ENCODE measurements at regions not wholly inside any gene's neighbourhood (a gene's known extent, or its start where the extent isn't known, plus 50 kb on each side); places are given as distances from the start of the nearest gene placed in this dataset.
"Not testable (repeated sequence)": the region's sequence is repeated elsewhere in the genome, so short reads cannot be mapped to it uniquely, and the experiment has no call there.

- not testable (repeated sequence) for H3K9me3 Mint-ChIP-seq; H3K27me3 Mint-ChIP-seq; H3K36me3 Mint-ChIP-seq (ENCODE audit: low read depth); H3K4me1 Mint-ChIP-seq; ATAC-seq; DNase-seq
- H3K4me3 Mint-ChIP-seq, result peak overlapping the region; percentile 98
- peak overlapping the region; percentile 98 for H3K27ac Mint-ChIP-seq
Observed at GRCh38 chr12:9284724-9285123, 76.5 kb upstream of the PZP start.

DNA sequence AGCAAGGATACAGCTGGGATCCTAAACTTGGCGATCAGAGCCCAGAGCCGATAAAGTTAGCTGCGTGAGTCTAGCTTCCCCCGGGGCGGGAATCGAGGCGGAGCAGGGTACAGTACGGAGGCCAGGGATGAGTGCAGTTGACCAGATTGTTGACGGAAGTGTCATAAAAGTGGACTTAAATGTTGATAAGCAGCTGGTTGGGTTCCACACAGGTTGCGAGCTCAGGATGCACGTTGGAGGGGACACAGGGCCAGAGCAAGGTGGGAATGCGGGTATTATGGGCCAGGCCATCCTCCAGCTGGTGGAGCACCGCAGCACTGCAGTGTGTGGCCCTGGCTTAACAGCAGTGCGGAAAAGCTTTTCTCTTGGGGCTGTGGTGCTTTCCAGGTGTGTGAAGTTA is 76.0 kb upstream of the PZP start:
- H3K36me3 Mint-ChIP-seq (ENCODE audit: low read depth); H3K4me1 Mint-ChIP-seq; H3K9me3 Mint-ChIP-seq; H3K27me3 Mint-ChIP-seq: not testable (repeated sequence)
- Mint-ChIP-seq H3K27ac (peak overlapping the region; percentile 98), H3K4me3 (peak overlapping the region; percentile 98)
- DNase-seq (peak; percentile 40), ATAC-seq (peak; percentile 56)

- ATAC-seq (peak; percentile 98), DNase-seq (peak; percentile 87)
- not testable (repeated sequence) for H3K36me3 Mint-ChIP-seq (ENCODE audit: low read depth); H3K9me3 Mint-ChIP-seq; H3K27me3 Mint-ChIP-seq; H3K4me1 Mint-ChIP-seq
- Mint-ChIP-seq H3K4me3 (peak overlapping the region; percentile 98), H3K27ac (peak overlapping the region; percentile 98)
Observed at GRCh38 chr12:9283346-9284095, 75.3 kb upstream of the PZP start.

DNA sequence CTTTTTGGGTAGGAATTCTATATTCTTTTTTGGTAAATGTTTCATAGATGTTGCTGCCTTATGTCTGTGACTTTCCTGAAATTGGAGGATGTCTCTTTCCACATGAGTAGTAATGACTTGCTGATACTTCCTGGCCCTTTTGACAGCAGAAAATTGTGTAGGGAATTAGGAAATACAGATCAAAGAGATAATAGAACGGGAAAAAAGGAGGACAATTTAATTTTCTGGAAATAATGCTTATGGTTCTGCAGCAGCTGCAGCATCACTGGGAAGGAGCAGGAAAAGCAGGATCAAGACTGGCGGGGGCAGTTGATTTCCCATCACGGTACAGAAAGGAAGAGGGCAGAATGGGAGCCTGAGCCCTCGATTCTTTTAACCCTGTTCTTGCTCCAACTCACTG is 68.8 kb upstream of the PZP start:
- Mint-ChIP-seq H3K9me3 (no peaks in the 10 kb centered on the region), H3K4me1 (no peaks in the 10 kb centered on the region), H3K27me3 (peaks cover 13% of the 10 kb centered on the region), H3K36me3 (ENCODE audit: low read depth) (no peaks in the 10 kb centered on the region), H3K27ac (no peak overlapping the region), H3K4me3 (no peak overlapping the region)
- no peak for ATAC-seq
- DNase-seq, result no peak

DNA sequence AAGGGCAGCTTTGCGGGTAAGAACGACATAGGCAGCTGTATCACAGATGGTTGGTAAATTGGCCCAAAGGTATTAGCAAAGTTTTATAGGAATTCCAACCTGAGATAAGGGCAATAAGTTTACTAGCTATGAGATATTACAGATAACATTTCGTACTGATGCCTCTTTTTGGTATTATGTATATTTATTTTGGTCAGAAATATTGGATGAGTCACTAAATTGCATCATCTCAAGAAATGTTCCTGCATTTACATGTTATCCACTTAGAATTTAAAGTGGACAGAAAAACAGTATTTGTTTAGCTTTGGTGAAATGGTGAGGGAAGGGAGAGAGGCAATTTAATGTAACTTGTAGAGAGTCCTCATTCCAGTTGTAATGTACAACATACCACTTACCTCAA is 65.1 kb upstream of the PZP start:
- Mint-ChIP-seq H3K36me3 (ENCODE audit: low read depth) (no peaks in the 10 kb centered on the region), H3K4me1 (no peaks in the 10 kb centered on the region), H3K9me3 (no peaks in the 10 kb centered on the region), H3K27me3 (peaks cover 9% of the 10 kb centered on the region), H3K27ac (no peak overlapping the region), H3K4me3 (no peak overlapping the region)
- ATAC-seq (no peak), DNase-seq (no peak)

DNA sequence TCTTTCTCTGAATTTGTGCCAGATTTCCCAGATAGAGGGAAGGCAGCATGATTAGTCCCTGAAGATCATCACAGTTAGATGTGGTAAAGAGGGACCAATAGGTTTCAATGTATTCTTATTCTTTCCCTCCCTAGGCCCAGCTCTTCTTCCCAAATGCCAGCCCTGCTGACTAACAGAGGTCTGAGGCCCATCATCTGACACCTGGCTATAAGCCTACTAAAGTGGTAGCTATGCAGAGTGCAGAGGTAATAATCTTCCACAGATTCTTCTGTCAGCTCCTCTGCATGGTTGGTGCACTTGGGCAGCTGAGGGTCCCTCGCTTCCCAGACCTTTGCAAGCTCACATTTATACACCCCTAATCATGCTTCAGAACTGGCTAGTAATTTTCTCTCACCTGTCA is 63.7 kb upstream of the PZP start:
- H3K9me3 Mint-ChIP-seq, result no peaks in the 10 kb centered on the region
- H3K4me1 Mint-ChIP-seq, result no peaks in the 10 kb centered on the region
- no peaks in the 10 kb centered on the region for H3K36me3 Mint-ChIP-seq (ENCODE audit: low read depth)
- DNase-seq, result no peak
- H3K27me3 Mint-ChIP-seq, result peaks cover 4% of the 10 kb centered on the region
- no peak overlapping the region for H3K4me3 Mint-ChIP-seq
- no peak overlapping the region for H3K27ac Mint-ChIP-seq
- ATAC-seq, result no peak

- ATAC-seq (no peak), DNase-seq (no peak)
- no peaks in the 10 kb centered on the region for H3K36me3 Mint-ChIP-seq (ENCODE audit: low read depth)
- no peaks in the 10 kb centered on the region for H3K9me3 Mint-ChIP-seq
- H3K27ac Mint-ChIP-seq, result no peak overlapping the region
- no peak overlapping the region for H3K4me3 Mint-ChIP-seq
- H3K4me1 Mint-ChIP-seq, result no peaks in the 10 kb centered on the region
- H3K27me3 Mint-ChIP-seq, result peaks cover 3% of the 10 kb centered on the region
Observed at GRCh38 chr12:9264546-9264945, 56.4 kb upstream of the PZP start.

DNA sequence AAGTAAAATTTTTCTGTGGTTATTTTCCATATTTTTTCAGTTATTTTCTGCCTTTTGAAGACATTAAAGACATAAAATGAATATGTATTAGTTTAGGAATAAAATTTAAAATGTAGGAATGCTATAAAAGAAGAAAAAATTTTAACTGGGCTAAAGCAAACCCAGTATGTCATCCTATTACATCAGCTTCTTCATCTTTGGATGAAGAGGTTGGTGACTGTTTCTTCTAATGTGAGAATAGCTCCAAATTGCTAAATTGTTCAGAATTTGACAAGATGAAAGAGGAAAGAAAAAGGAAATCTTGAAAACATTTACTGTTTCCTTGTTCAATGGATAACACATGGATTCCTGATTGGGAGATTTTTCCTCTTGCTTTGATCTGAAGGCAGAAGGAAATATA is 52.7 kb upstream of the PZP start:
- Mint-ChIP-seq H3K4me1 (peaks cover 3% of the 10 kb centered on the region), H3K27ac (no peak overlapping the region), H3K4me3 (no peak overlapping the region), H3K9me3 (no peaks in the 10 kb centered on the region), H3K27me3 (peaks cover 3% of the 10 kb centered on the region), H3K36me3 (ENCODE audit: low read depth) (no peaks in the 10 kb centered on the region)
- ATAC-seq (no peak), DNase-seq (no peak)

DNA sequence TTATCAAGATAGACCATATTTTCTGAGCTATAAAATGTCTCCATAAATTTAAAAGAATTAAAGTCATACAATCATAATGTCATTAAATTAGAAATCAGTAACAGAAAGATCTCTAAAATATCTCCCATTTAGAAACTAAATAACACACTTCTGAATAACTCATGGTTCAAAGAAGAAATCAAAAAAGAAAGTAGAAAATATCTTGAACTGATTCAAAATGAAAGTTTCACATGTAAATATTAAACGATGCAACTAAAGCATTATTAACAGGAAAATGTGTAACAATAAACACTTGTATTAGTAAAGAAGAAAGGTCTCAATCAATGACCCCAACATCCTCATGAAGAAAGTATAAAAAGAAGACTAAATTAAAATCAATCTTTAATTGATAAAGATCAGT is 50.5 kb upstream of the PZP start:
- ATAC-seq, result no peak
- no peak overlapping the region for H3K27ac Mint-ChIP-seq

More for the DNA sequence above, 50.5 kb upstream of the PZP start:
- Mint-ChIP-seq H3K4me1 (peaks cover 3% of the 10 kb centered on the region), H3K9me3 (no peaks in the 10 kb centered on the region), H3K27me3 (no peaks in the 10 kb centered on the region), H3K4me3 (no peak overlapping the region), H3K36me3 (ENCODE audit: low read depth) (no peaks in the 10 kb centered on the region)
- DNase-seq, result no peak

Data from activated naive CD8-positive, alpha-beta T cell treated with anti-CD3 and anti-CD28 coated beads, Interleukin-2, amount 50 U/mL, for 24 hours (primary cell).